Stimulated activated CD8-positive, alpha-beta memory T cell treated with anti-CD3 and anti-CD28 coated beads, Interleukin-15, amount 100 ng/mL, for 24 hours (primary cell): ENCODE measurements at regions not wholly inside any gene's neighbourhood (a gene's known extent, or its start where the extent isn't known, plus 50 kb on each side); places are given as distances from the start of the nearest gene placed in this dataset.
"Not testable (repeated sequence)": the region's sequence is repeated elsewhere in the genome, so short reads cannot be mapped to it uniquely, and the experiment has no call there.

Source experiments
- DNase-seq: peaks from one replicate; pipeline ENCODE4 v3.0.0-alpha.2; 2020; ENCODE audit warnings: low read depth

DNA sequence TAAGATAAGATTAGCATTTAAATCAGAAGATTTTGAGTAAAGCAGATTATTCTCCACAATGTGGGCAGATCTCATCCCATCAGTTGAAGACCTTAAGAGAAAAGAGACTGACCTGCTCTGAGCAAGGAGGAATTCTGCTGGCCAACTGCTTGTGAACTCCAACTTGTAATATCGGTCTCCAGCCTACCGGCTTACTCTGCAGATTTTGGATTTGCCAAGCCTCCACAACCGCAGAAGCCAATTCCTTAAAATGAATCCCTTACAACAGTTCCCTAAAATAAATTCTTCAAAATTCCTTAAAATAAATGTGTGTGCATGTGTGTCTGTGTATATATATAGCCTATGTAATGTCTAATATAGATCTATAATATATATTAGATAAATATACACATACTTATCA, 107.4 kb upstream of the KLF13 start:
- DNase-seq = no peak

DNA sequence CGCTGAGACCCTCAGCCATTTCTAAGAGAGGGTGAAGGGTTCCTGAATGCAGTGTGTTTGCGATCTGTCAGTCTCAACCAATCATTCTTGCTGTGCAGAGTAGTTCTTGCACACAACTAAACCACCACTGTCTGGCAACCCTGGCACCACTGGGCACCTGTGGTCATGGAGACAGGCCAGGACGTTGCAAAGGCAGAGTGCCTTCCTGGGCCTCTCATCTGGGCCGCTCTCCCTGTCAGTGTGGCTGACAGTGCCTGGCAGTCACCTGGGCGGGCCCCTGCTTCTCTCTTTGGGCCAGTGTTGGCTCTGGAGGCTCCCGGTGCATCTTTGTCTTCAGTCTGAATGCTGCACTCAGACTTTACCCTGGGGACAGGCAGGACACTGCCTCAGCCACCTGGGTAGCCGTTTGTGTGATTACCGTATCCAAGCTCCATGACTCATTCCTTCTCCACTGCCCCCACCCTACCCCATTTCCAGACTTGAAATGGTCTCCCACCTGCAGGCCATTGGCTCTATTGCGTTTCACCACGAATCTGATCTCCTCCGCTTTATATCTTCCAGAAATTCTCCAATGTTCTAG, 104.6 kb upstream of the KLF13 start:
- no peak for DNase-seq

DNA sequence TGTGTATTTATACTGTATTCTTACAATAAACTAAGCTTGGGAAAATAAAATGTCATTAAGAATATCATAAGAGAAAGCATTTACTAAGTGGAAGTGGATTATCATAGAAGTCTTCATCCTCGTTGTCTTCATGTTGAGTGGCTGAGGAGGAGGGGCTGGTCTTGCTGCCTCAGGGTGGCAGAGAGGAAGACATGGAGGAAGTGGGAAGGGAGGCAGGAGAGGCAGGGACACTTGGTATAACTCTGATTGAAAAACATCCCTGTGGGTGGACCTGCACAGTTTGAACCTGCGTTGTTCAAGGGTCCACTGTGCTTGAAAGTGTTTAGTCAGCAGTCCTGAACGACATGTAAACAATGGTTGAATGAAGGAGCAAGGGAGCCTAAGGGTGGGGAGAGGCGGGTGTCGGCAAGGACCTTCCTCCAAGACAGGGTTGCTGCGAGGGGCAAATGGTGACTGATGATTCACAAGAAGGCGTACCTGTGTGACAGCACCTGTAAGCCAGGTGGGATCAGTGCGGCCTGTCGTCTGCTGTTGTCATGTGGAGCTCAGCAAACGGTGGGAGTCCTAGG, 103.8 kb upstream of the KLF13 start:
- DNase-seq = no peak

DNA sequence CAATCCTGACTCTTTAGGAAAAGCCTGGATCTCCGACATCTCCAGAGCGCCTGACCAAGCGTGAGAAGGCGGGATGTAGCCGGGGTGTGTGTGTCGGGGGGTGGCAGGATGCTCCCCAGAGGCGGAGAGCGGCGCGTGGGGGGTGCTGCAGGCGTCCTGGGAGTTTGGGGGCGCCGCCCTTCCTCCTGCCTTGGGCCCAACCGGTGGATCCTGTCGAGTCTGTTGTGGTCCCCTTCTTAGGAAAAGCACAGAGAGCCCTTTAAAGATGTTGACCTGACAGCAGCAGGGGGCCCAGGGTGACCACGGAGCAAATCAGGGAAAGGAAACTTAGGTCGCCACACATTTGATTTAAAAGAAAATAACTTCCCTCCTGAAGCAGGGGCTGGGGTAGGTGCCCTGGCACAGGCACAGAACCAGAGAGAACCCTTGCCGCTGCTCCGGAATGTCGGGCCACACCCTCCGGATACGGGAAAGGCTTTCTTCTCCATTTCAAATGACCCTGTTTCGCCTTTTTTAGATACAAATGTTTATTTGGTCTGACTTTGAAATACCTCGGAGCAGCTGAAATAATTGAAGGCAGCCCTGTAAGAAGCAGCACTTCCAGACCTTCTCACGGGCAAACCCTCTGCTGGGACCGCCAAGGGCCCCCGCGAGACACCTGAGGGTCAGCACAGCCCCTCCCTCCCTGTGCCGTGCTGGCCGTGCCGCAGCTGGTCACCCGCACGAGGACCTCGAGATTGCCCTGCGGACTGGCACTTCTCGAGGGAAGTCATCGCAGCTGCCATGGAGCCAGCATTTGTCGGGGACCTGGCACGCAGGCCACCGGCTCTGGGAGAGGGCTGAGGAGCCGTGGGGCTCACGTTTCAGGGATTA, 102.9 kb upstream of the KLF13 start:
- no peak for DNase-seq

DNA sequence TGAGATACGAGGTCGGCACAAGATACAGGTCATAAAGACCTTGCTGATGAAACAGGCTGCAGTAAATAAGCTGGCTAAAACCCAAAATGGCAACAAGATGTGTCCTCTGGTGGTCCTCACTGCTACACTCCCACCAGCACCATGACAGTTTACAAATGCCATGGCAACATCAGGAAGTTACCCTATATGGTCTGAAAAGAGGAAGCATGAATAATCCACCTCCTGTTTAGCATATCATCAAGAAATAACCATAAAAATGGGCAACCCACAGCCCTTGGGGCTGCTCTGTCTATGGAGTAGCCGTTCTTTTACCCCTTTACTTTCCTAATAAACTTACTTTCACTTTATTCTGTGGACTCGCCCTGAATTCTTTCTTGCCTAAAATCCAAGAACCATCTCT, 102.0 kb upstream of the KLF13 start:
- not testable (repeated sequence) for DNase-seq

DNA sequence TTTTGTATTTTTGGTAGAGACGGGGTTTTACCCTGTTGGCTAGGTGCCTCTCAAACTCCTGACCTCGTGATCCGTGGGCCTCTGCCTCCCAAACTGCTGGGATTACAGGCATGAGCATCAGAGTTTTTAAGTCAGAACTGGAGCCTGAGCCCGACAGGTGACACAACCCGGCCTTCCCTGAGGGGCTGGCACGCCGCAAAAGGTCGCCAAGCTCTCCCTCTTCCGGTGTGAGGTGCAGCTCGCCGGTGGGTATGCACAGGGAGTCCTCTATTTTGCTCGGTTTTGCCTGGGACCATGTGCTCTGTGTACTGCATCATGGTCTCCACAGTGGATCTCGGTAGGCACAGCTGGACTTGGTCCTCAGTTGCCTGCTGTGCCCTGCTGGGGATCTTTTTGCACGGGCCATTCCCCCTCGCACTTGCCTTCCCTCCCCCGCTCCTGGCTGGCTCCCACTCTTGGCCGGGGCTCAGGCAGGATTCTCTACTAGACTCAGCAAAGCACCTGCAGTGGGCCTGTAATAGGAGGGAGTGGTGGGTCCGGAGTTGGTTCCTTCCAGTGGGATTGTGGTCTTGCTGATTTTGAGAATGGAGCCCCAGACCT, 101.2 kb upstream of the KLF13 start:
- no peak for DNase-seq

DNA sequence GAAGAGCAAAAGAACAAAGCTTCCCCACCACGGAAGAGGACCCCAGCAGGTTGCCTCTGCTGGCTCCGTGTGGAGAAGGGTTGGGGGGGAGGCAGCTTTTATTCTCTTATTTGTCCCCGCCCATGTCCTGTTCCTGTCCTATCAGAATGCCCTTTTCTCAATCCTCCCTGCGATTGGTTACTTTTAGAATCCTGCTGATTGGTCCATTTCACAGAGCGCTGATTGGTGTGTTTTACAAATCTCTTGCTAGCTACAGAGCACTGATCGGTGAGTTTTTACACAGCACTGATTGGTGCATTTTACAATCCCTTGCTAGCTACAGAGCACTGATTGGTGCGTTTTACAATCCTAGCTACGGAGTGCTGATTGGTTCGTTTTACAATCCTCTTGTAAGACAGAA, 100.6 kb upstream of the KLF13 start:
- no peak for DNase-seq

DNA sequence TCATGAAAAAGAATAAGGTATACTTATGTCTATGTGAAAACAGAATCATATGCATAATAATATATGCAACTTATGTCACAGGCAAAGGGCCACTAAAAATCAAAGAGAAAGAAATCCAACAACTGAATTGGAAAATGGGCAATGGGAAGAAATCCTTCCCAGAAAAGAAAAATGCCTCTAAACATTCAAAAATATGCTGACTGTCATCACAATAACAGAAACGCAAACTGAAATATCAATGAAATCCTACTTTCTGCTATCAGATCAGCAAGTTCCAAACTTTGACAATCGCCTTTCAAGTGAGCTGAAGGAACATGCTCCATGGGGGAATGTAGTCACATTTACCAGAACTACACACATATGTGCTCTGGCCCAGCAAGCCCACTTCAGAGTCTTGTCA, 99.4 kb upstream of the KLF13 start:
- no peak for DNase-seq

DNA sequence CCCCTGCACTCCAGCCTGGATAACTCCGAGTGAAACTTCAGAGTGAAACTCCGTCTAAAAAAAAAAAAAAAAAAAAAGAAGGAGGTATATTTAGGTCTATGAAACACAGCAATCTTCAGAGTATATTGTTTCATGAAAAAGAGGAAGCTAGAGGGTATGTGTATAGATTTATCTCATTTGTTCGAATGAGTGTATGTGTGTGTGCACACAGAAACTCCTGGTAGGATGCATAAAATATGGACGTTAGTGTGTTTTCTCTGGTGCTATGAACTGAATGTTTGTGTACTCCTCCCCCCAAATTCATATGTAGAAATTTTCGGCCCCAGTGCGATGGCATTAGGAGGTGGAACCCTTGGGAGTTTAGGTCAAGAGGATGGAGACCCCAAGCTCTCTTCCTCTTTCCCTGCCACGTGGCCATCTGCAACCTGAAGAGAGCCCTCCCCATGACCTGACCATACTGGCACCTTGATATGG, 98.6 kb upstream of the KLF13 start:
- DNase-seq = no peak

DNA sequence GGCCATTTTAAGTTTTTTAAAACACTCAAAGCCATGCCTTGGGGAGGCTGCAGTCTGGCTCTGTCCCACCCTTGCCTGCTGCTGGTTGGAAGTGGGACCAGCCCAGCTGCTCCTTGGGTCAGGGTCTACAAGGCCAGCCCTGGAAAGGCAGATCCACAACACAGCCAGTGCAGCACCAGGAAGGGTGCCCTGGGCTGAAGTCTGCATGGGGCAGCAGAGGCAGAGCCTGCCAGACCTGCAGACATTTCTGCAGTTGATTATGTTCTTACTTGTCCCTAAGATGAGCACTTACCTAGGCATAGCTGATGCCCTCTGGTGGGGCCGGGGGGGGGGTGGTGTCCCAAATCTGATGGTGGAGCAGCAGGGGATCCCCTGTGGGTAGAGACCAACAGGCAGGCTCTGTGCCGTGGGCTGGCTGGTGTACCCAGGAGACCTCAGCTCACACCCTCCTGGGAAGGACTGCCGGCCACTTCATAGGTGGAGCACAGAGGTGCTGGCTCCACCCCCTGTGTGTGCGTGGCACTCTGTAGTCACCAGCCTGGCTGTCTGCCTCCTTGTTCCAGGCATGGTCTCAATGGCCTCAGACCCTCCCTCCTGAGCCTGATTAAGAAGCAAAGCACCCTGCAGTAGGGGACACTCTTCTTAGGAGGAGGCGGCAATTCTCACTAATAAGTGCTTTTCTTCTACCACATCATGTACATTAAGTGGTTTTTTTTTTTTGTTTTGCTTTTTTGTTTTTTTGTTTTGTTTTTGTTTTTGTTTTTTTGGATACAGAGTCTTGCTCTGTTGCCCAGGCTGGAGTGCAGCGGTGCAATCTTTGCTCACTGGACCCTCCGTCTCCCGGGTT, 97.4 kb upstream of the KLF13 start:
- DNase-seq = no peak

DNA sequence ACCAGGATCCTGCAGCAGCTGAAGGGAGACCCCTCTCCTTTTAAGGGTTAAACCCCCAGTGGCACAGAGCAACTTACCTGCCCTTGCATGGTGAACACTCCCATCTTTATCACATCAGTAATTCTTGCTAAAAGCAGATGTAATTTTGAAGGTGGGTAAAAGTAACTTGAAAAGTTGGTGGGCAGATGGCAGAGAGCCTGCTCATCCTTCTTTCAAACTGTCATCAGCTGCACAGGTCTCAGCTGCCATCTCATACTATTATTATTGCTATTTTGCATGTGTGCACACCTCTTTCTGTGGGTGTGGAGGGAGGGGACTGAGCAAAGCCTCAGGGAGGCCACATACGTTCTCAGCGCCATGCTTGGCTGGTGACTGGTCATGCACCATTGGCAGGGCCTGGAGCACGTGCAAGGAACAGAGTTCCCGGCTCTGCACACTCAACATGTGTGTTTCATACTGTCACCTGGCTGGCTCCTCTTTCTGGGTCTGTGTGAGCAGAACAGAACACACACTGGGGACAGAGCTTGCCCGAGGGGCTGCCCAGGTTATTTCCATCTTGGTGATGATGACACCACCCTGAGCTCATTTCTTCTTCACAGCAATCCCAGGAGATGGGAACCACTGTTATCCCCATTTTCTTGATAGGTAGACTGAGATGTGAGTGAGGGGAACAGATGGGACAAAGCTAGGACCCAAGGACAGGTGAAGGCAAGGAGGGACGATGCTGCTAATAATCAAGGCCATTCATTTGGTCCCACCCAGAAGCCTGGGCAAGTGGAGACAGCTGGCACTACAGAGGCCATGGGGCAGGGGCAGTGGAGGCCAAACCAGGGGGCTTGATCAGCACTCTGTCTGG, 95.8 kb upstream of the KLF13 start:
- DNase-seq = no peak

DNA sequence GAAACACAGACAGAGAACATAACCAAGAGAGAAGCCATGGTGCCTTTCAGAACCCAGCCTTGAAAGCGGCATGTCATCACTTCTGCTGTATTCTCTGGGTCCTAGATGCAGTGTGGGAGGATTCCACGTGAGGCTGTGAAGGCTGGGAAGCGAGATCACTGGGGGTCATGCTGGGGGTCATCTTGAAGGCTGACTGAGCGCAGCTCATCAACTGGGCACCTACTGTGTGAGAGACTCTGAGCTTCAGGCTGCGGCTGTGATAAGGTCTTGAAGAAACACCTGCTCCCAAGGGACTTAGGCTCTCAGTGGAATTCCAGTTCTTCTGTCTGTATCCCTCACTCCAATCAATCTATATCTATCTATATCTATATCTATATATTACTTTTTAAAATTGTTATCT, 91.8 kb upstream of the KLF13 start:
- no peak for DNase-seq

DNA sequence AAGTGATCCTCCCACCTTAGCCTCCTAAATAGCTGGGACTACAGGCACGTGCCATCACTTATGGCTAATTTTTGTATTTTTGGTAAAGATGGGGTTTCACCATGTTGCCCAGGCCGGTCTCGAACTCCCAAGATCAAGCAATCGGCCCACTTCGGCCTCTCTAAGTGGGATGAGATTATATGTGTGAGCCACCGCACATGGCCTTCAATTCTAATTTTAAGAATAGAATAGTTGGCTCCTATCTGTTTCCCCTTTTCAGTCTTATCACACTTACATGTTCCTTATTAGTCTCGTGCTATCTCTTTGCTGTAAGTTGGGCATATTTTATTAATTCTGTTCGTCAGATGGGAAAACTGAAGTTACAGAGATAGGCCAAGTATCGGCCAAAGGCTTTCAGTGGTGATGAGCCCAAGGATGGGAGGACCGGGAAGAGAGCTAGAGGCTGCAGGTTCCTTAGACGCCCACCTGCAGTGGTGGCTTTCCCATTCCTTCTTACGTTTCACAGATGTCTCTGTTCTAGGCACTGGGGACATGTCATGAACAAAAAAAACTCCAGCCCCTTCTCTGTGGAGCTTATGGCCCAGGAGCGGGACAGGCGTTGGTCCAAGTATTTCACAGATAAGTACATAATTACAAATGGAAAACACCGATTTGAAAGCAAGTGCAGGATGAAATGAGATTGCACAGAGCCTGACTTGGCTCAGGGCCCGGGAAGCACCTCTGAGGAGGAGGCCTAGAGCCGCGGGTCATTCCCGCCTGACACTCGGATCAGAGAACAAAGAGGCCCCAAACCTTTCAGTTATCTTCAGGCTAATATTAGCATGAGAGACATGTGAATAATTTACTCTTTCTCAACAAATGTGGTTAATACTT, 91.1 kb upstream of the KLF13 start:
- DNase-seq = no peak

DNA sequence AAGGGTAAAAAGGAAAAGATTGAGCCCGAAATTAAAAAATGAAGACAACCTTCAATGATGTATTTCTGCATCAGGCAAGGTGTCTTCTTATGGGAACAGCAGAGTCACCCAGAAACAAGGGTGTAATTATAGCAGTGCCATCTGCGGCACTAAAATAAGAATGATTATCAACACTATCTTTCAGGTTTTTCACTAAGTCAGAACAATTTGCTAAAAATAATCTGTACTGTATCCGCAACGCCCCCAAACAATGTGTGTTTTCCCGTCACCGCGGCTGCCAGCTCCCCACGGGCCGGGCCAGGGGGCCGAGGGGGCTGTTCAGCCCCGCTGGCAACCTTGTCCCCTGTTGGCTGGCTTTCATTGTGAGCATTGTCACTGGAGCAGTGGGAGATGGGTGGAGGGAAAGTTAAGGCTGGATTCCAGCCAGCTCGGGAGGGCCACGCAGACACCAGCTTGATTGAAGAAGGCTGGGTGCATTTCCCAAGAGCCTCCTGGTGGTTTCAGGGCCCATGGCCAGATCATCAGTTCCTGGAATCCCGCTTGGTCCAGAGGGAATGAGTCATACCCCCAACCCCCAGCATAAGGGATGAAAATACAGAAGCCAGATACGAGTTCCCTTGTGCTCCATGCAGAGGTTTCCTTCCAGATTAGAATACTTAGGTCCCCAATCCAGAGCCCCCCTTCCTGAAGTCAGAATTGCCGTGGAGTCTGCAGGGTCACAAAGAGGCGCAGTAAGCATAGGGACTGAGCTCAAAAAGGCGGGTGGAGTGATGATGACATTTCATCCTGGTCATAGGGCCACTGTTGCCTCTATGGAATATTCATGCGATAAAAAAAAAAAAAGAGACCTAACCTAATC, 90.2 kb upstream of the KLF13 start:
- no peak for DNase-seq

DNA sequence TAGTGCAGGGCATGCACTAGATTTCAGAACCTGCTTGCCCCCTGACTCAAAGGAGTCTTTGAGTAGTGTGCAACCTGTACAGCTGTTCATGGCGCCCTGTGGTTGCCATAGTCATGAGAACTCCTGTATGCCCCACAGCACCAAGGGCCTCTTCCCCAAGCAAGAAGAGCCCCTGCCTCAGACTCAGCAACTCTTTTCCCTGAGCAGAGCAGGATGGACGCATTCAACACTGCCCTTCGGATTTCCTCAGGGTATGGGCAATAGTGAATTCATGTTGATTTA, 89.7 kb upstream of the KLF13 start:
- DNase-seq = no peak

DNA sequence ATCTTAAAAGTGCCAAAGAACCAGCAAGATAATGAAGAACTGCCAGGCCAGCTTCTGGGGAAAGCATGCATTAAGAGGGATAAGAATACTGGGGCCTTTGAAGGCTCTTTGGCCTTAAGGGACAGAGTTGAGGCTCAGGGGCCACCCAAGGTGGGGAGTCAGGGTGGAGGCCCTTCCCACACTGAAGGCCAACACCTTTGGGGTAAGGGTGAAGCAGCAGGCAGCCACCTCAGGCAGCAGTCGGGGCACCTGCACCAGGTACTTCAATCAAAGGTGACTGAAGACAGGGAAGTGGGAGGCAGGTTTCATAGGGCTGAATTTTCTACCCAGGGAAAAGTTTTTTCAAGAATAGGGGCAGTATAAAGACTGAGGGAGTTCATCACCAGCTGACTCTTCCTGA, 87.7 kb upstream of the KLF13 start:
- no peak for DNase-seq

DNA sequence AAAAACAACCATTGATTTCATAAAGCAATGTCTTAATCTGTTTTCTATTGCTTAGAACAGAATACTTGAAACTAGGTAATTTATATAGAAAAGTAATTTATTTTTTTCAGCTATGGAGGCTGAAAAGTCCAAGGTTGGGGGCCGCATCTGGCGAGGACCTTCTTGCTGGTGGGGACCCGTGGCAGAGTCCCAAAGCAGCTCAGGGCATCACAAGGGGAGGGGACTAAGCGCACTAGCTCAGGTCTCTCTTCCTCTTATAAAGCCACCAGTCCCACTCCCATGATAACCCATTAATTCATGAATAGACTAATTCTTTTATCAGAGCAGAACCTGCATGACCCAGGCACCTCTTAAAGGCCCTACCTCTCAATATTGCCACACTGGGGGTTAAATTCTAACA, 87.2 kb upstream of the KLF13 start:
- no peak for DNase-seq

DNA sequence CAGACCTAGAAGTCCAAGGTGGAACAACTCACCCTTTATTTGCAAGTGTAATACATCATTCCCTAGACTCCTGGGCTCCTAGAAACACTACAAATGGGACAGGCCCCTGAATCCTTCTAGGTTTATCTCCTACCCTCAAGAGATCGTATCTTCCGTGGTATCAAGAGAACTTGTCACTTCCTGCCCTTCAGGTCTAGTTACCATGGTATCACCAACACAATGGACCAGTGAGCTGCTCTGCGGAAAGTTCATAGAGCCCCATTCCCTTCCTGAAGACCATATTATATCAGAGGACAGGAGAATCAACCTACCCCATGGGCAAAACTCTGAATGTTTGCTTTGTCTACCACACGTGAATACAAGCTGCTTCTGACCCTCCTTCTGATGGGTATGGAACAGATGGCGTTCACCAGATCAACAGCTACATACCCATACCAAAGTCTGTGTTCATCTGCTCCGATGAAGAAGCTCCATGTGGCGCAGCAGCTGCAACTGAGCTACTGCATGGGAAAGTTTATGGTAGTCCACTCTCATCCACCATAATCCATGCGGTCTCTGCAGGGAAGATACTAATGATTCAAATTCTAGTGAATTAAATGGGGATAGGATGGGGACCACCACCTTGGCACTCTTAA, 84.6 kb upstream of the KLF13 start:
- DNase-seq = no peak

DNA sequence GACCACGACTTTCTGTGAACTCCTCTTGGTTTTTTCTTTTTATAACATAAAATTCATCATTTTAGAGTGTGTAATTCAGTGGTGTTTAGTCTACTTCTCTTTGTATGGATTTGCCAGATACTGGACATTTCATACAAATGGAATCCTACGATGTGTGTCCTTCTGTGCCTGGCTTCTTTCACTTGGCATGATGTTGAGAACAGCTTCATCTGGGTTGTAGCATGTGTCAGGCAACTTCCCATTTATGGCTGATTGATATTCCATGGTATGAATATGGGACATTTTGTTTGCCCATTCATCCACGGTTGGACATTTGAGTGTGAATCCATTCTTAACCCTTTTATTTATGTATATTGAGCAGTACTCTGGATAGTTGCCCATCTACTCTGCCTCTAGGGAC, 82.7 kb upstream of the KLF13 start:
- no peak for DNase-seq
